ENCODE measurements at regions not wholly inside any gene's neighbourhood (a gene's known extent, or its start where the extent isn't known, plus 50 kb on each side); places are given as distances from the start of the nearest gene placed in this dataset.

- no peaks in the 10 kb centered on the region for H3K4me1 ChIP-seq (ENCODE audit: insufficient read depth, insufficient read length)
These were observed 184.0 kb upstream of the LYZL1 start for GRCh38 chr10:29104661-29105399.

GRCh38 chr10:29105516-29106215, 183.2 kb upstream of the LYZL1 start:
- Histone ChIP-seq H3K4me1 (ENCODE audit: insufficient read depth, insufficient read length) (no peaks in the 10 kb centered on the region), H3K9me3 (ENCODE audit: insufficient read depth, low read length) (peaks cover 23% of the 10 kb centered on the region; the same call in 1 of the 2 replicates), H3K4me3 (ENCODE audit: insufficient read length, low read depth) (no peak overlapping the region), H3K27me3 (ENCODE audit: insufficient read depth, insufficient read length) (no peaks in the 10 kb centered on the region), H3K36me3 (ENCODE audit: insufficient read depth, insufficient read length, low read length) (no peaks in the 10 kb centered on the region), H3K9ac (ENCODE audit: insufficient read length, low read depth) (no peak overlapping the region)
- TF ChIP-seq ZNF274 (IDR thresholded peaks at IDR 0.05; ENCODE audit: low read depth, low read length): no peak
- TF ChIP-seq SUZ12 (IDR thresholded peaks at IDR 0.05; ENCODE audit: extremely low read depth, insufficient read depth, insufficient read length): no peak
- TF ChIP-seq YY1 (IDR thresholded peaks at IDR 0.05; ENCODE audit: insufficient read depth, insufficient read length): no peak
- no peak for DNase-seq (ENCODE audit: low read depth, low spot score)

More at GRCh38 chr10:29104661-29105399, 184.0 kb upstream of the LYZL1 start:
- Histone ChIP-seq H3K36me3 (ENCODE audit: insufficient read depth, insufficient read length, low read length) (no peaks in the 10 kb centered on the region), H3K27me3 (ENCODE audit: insufficient read depth, insufficient read length) (no peaks in the 10 kb centered on the region), H3K9ac (ENCODE audit: insufficient read length, low read depth) (no peak overlapping the region), H3K9me3 (ENCODE audit: insufficient read depth, low read length) (peaks cover 23% of the 10 kb centered on the region; the same call in 1 of the 2 replicates), H3K4me3 (ENCODE audit: insufficient read length, low read depth) (no peak overlapping the region)
- TF ChIP-seq ZNF274 (IDR thresholded peaks at IDR 0.05; ENCODE audit: low read depth, low read length) (no peak), SUZ12 (IDR thresholded peaks at IDR 0.05; ENCODE audit: extremely low read depth, insufficient read depth, insufficient read length) (no peak), YY1 (IDR thresholded peaks at IDR 0.05; ENCODE audit: insufficient read depth, insufficient read length) (no peak)
- DNase-seq (ENCODE audit: low read depth, low spot score): no peak

- H3K9ac ChIP-seq (ENCODE audit: insufficient read length, low read depth): no peak overlapping the region
- peaks cover 23% of the 10 kb centered on the region; the same call in 1 of the 2 replicates for H3K9me3 ChIP-seq (ENCODE audit: insufficient read depth, low read length)
- TF ChIP-seq ZNF274 (IDR thresholded peaks at IDR 0.05; ENCODE audit: low read depth, low read length) (no peak), YY1 (IDR thresholded peaks at IDR 0.05; ENCODE audit: insufficient read depth, insufficient read length) (no peak), SUZ12 (IDR thresholded peaks at IDR 0.05; ENCODE audit: extremely low read depth, insufficient read depth, insufficient read length) (no peak)
- H3K36me3 ChIP-seq (ENCODE audit: insufficient read depth, insufficient read length, low read length): no peaks in the 10 kb centered on the region
- H3K4me1 ChIP-seq (ENCODE audit: insufficient read depth, insufficient read length): no peaks in the 10 kb centered on the region
- no peak overlapping the region for H3K4me3 ChIP-seq (ENCODE audit: insufficient read length, low read depth)
- no peaks in the 10 kb centered on the region for H3K27me3 ChIP-seq (ENCODE audit: insufficient read depth, insufficient read length)
- DNase-seq (ENCODE audit: low read depth, low spot score): no peak
These were observed 182.6 kb upstream of the LYZL1 start for GRCh38 chr10:29106287-29106686.

GRCh38 chr10:29107866-29108498, 180.9 kb upstream of the LYZL1 start:
- Histone ChIP-seq H3K27me3 (ENCODE audit: insufficient read depth, insufficient read length) (no peaks in the 10 kb centered on the region), H3K9ac (ENCODE audit: insufficient read length, low read depth) (no peak overlapping the region), H3K4me1 (ENCODE audit: insufficient read depth, insufficient read length) (no peaks in the 10 kb centered on the region), H3K9me3 (ENCODE audit: insufficient read depth, low read length) (peaks cover 23% of the 10 kb centered on the region; the same call in 1 of the 2 replicates), H3K36me3 (ENCODE audit: insufficient read depth, insufficient read length, low read length) (no peaks in the 10 kb centered on the region), H3K4me3 (ENCODE audit: insufficient read length, low read depth) (no peak overlapping the region)
- DNase-seq (ENCODE audit: low read depth, low spot score): no peak
- TF ChIP-seq ZNF274 (IDR thresholded peaks at IDR 0.05; ENCODE audit: low read depth, low read length): no peak
- TF ChIP-seq YY1 (IDR thresholded peaks at IDR 0.05; ENCODE audit: insufficient read depth, insufficient read length): no peak

GRCh38 chr10:29109707-29110571, 178.9 kb upstream of the LYZL1 start:
- TF ChIP-seq YY1 (IDR thresholded peaks at IDR 0.05; ENCODE audit: insufficient read depth, insufficient read length): no peak
- no peak for TF ChIP-seq ZNF274 (IDR thresholded peaks at IDR 0.05; ENCODE audit: low read depth, low read length)
- TF ChIP-seq SUZ12 (IDR thresholded peaks at IDR 0.05; ENCODE audit: extremely low read depth, insufficient read depth, insufficient read length): no peak
- no peak overlapping the region for H3K4me3 ChIP-seq (ENCODE audit: insufficient read length, low read depth)
- H3K4me1 ChIP-seq (ENCODE audit: insufficient read depth, insufficient read length): no peaks in the 10 kb centered on the region
- DNase-seq (ENCODE audit: low read depth, low spot score): no peak
- H3K36me3 ChIP-seq (ENCODE audit: insufficient read depth, insufficient read length, low read length): no peaks in the 10 kb centered on the region
- H3K9me3 ChIP-seq (ENCODE audit: insufficient read depth, low read length): peaks cover 15% of the 10 kb centered on the region; the same call in 1 of the 2 replicates
- no peak overlapping the region for H3K9ac ChIP-seq (ENCODE audit: insufficient read length, low read depth)
- no peaks in the 10 kb centered on the region for H3K27me3 ChIP-seq (ENCODE audit: insufficient read depth, insufficient read length)

GRCh38 chr10:29112827-29113615, 175.8 kb upstream of the LYZL1 start:
- no peak overlapping the region for H3K9ac ChIP-seq (ENCODE audit: insufficient read length, low read depth)

More at GRCh38 chr10:29112827-29113615, 175.8 kb upstream of the LYZL1 start:
- Histone ChIP-seq H3K36me3 (ENCODE audit: insufficient read depth, insufficient read length, low read length) (no peaks in the 10 kb centered on the region), H3K4me1 (ENCODE audit: insufficient read depth, insufficient read length) (no peaks in the 10 kb centered on the region), H3K4me3 (ENCODE audit: insufficient read length, low read depth) (no peak overlapping the region), H3K27me3 (ENCODE audit: insufficient read depth, insufficient read length) (no peaks in the 10 kb centered on the region), H3K9me3 (ENCODE audit: insufficient read depth, low read length) (peaks cover 37% of the 10 kb centered on the region)
- TF ChIP-seq YY1 (IDR thresholded peaks at IDR 0.05; ENCODE audit: insufficient read depth, insufficient read length): no peak
- TF ChIP-seq SUZ12 (IDR thresholded peaks at IDR 0.05; ENCODE audit: extremely low read depth, insufficient read depth, insufficient read length): no peak
- no peak for TF ChIP-seq ZNF274 (IDR thresholded peaks at IDR 0.05; ENCODE audit: low read depth, low read length)
- no peak for DNase-seq (ENCODE audit: low read depth, low spot score)
